HAP-1 (cell line): ENCODE measurements at regions not wholly inside any gene's neighbourhood (a gene's known extent, or its start where the extent isn't known, plus 50 kb on each side); places are given as distances from the start of the nearest gene placed in this dataset.

Experiments
- DNase-seq, 2 experiments: peaks; one replicate each; pipeline ENCODE4 v3.0.0-alpha.2; 2016 to 2020; ENCODE audit warnings: low spot score in 2 of 2
- H3K27me3 ChIP-seq: fragments of 250-450 bp; sonication (Bioruptor Pico); 2 replicates; pipeline ENCODE4 v1.5.1; 2020; ENCODE audit warnings: low read depth, mild to moderate bottlenecking, moderate library complexity
- H3K36me3 ChIP-seq: fragments of 250-450 bp; sonication (Bioruptor Pico); replicated peaks from 2 replicates; pipeline ENCODE4 v1.5.1; 2020; ENCODE audit warnings: mild to moderate bottlenecking
- H3K4me1 ChIP-seq: fragments of 250-450 bp; sonication (Bioruptor Pico); 2 replicates; pipeline ENCODE4 v1.5.1; 2020; ENCODE audit warnings: mild to moderate bottlenecking
- H3K4me3 ChIP-seq: fragments of 250-450 bp; sonication (Bioruptor Pico); 2 replicates; pipeline ENCODE4 v1.5.1; 2020; ENCODE audit warnings: mild to moderate bottlenecking, moderate library complexity
- H3K9me3 ChIP-seq: fragments of 250-450 bp; sonication (Bioruptor Pico); 2 replicates; pipeline ENCODE4 v1.5.1; 2020; ENCODE audit warnings: mild to moderate bottlenecking, moderate library complexity
- in situ Hi-C: fragments of 300-500 bp; cut with MboI; formaldehyde crosslinking; loops from 3 replicates; pipeline ENCODE4 v1.14.3; 2020; ENCODE audit warnings: low sequenced_read_pairs, inconsistent platforms, mixed read lengths

GRCh38 chr1:217224201-217224600 is 406.7 kb downstream of the GPATCH2 start:
- Histone ChIP-seq H3K4me1 (no peaks in the 10 kb centered on the region), H3K9me3 (no peaks in the 10 kb centered on the region), H3K4me3 (no peak overlapping the region), H3K27me3 (no peaks in the 10 kb centered on the region), H3K36me3 (no peaks in the 10 kb centered on the region)
- DNase-seq, result no peak
- in situ Hi-C loops, result no loop called here

GRCh38 chr1:217214551-217214950 is 416.3 kb downstream of the GPATCH2 start:
- no peaks in the 10 kb centered on the region for H3K9me3 ChIP-seq
- H3K4me1 ChIP-seq, result no peaks in the 10 kb centered on the region
- in situ Hi-C loops, result no loop called here
- H3K4me3 ChIP-seq, result no peak overlapping the region
- DNase-seq, result no peak
- H3K27me3 ChIP-seq, result no peaks in the 10 kb centered on the region
- no peaks in the 10 kb centered on the region for H3K36me3 ChIP-seq

GRCh38 chr1:217211486-217211885 is 419.4 kb downstream of the GPATCH2 start:
- Histone ChIP-seq H3K27me3 (no peaks in the 10 kb centered on the region), H3K36me3 (no peaks in the 10 kb centered on the region), H3K9me3 (no peaks in the 10 kb centered on the region; the same call in 1 of the 2 replicates), H3K4me1 (no peaks in the 10 kb centered on the region), H3K4me3 (no peak overlapping the region)
- no peak for DNase-seq
- in situ Hi-C loops, result no loop called here

- no peak overlapping the region for H3K4me3 ChIP-seq
- no peaks in the 10 kb centered on the region for H3K4me1 ChIP-seq
- no peak for DNase-seq
- in situ Hi-C loops, result no loop called here
- H3K27me3 ChIP-seq, result no peaks in the 10 kb centered on the region
- H3K9me3 ChIP-seq, result peaks cover 9% of the 10 kb centered on the region; the same call in 1 of the 2 replicates
- no peaks in the 10 kb centered on the region for H3K36me3 ChIP-seq
These were observed 425.3 kb downstream of the GPATCH2 start for GRCh38 chr1:217205578-217205977.

GRCh38 chr1:217196616-217197015 is 434.3 kb downstream of the GPATCH2 start:
- H3K36me3 ChIP-seq, result no peaks in the 10 kb centered on the region
- H3K4me3 ChIP-seq, result no peak overlapping the region
- H3K27me3 ChIP-seq, result no peaks in the 10 kb centered on the region
- H3K9me3 ChIP-seq, result no peaks in the 10 kb centered on the region
- no peaks in the 10 kb centered on the region for H3K4me1 ChIP-seq
- DNase-seq, result no peak
- in situ Hi-C loops, result no loop called here

GRCh38 chr1:217193151-217193550 is 437.7 kb downstream of the GPATCH2 start:
- Histone ChIP-seq H3K27me3 (no peaks in the 10 kb centered on the region), H3K4me3 (no peak overlapping the region), H3K36me3 (no peaks in the 10 kb centered on the region), H3K4me1 (no peaks in the 10 kb centered on the region), H3K9me3 (no peaks in the 10 kb centered on the region)
- in situ Hi-C loops, result no loop called here
- DNase-seq, result no peak

- no peak for DNase-seq
- in situ Hi-C loops, result no loop called here
- no peaks in the 10 kb centered on the region for H3K36me3 ChIP-seq
- H3K9me3 ChIP-seq, result no peaks in the 10 kb centered on the region
- H3K4me3 ChIP-seq, result no peak overlapping the region
- no peaks in the 10 kb centered on the region for H3K27me3 ChIP-seq
- no peaks in the 10 kb centered on the region for H3K4me1 ChIP-seq
These were observed 439.4 kb downstream of the GPATCH2 start for GRCh38 chr1:217191441-217191840.

GRCh38 chr1:217190359-217190758 is 440.5 kb downstream of the GPATCH2 start:
- in situ Hi-C loops, result no loop called here
- Histone ChIP-seq H3K9me3 (no peaks in the 10 kb centered on the region), H3K4me1 (no peaks in the 10 kb centered on the region), H3K27me3 (no peaks in the 10 kb centered on the region), H3K4me3 (no peak overlapping the region), H3K36me3 (no peaks in the 10 kb centered on the region)
- DNase-seq, result no peak

GRCh38 chr1:217189362-217189761 is 441.5 kb downstream of the GPATCH2 start:
- Histone ChIP-seq H3K4me3 (no peak overlapping the region), H3K27me3 (no peaks in the 10 kb centered on the region), H3K9me3 (no peaks in the 10 kb centered on the region), H3K36me3 (no peaks in the 10 kb centered on the region), H3K4me1 (no peaks in the 10 kb centered on the region)
- in situ Hi-C loops, result no loop called here
- DNase-seq, result no peak

GRCh38 chr1:217188280-217189237 is 442.3 kb downstream of the GPATCH2 start:
- H3K36me3 ChIP-seq, result no peaks in the 10 kb centered on the region
- H3K27me3 ChIP-seq, result no peaks in the 10 kb centered on the region
- H3K4me1 ChIP-seq, result no peaks in the 10 kb centered on the region
- no peaks in the 10 kb centered on the region for H3K9me3 ChIP-seq
- no peak overlapping the region for H3K4me3 ChIP-seq
- in situ Hi-C loops, result no loop called here
- peak in 1 of 2 experiments; percentile 13 for DNase-seq

- Histone ChIP-seq H3K4me3 (no peak overlapping the region), H3K9me3 (no peaks in the 10 kb centered on the region), H3K27me3 (no peaks in the 10 kb centered on the region), H3K4me1 (no peaks in the 10 kb centered on the region), H3K36me3 (no peaks in the 10 kb centered on the region)
- in situ Hi-C loops, result no loop called here
- no peak for DNase-seq
These were observed 444.2 kb downstream of the GPATCH2 start for GRCh38 chr1:217186664-217187063.

GRCh38 chr1:217184854-217185253 is 446.0 kb downstream of the GPATCH2 start:
- in situ Hi-C loops, result no loop called here
- H3K36me3 ChIP-seq, result no peaks in the 10 kb centered on the region
- H3K27me3 ChIP-seq, result no peaks in the 10 kb centered on the region
- H3K4me3 ChIP-seq, result no peak overlapping the region
- H3K4me1 ChIP-seq, result no peaks in the 10 kb centered on the region
- no peaks in the 10 kb centered on the region for H3K9me3 ChIP-seq
- DNase-seq, result no peak

GRCh38 chr1:217182992-217183391 is 447.9 kb downstream of the GPATCH2 start:
- no peak for DNase-seq

GRCh38 chr1:217181756-217182155 is 449.1 kb downstream of the GPATCH2 start:
- in situ Hi-C loops, result no loop called here
- Histone ChIP-seq H3K9me3 (no peaks in the 10 kb centered on the region), H3K4me3 (no peak overlapping the region), H3K4me1 (no peaks in the 10 kb centered on the region), H3K36me3 (no peaks in the 10 kb centered on the region), H3K27me3 (no peaks in the 10 kb centered on the region)
- DNase-seq, result no peak

More at GRCh38 chr1:217182992-217183391, 447.9 kb downstream of the GPATCH2 start:
- no peak overlapping the region for H3K4me3 ChIP-seq
- no peaks in the 10 kb centered on the region for H3K9me3 ChIP-seq
- no peaks in the 10 kb centered on the region for H3K36me3 ChIP-seq
- no peaks in the 10 kb centered on the region for H3K4me1 ChIP-seq
- in situ Hi-C loops, result no loop called here
- H3K27me3 ChIP-seq, result no peaks in the 10 kb centered on the region
